HL-60 (cell line): ENCODE measurements at regions not wholly inside any gene's neighbourhood (a gene's known extent, or its start where the extent isn't known, plus 50 kb on each side); places are given as distances from the start of the nearest gene placed in this dataset.

ENCODE experiments used
- POLR2AphosphoS5 ChIP-seq: IDR thresholded peaks from 2 replicates; pipeline ENCODE4 v1.6.1; 2012; ENCODE audit warnings: low read depth
- TF ChIP-seq, protein P1 (sequence below): IDR thresholded peaks from one replicate; pipeline ENCODE4 v1.5.1; 2011; ENCODE audit warnings: low read length, control low read depth, inconsistent platforms; ENCODE audit not compliant: insufficient read depth

DNA sequence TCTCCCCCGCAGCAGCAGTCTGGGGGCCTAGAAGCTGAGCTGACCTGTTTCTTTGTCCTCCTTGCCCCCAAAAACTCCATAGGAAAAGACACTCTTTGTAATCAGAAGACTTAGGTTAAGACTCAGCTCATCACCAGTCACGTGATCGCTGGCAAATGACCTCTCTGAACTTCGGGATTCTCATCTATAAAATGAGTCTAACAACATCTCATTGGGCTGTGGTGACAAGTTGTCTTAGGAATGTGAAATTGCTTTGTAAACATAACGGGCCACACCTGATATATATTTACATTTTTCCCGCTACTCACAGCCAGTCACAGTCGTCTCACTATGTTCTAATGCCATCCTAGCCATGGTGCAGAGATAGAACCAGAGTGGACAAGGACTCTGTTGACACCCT lies 86.0 kb upstream of the LHX1 start:
- TF ChIP-seq, protein P1, sequence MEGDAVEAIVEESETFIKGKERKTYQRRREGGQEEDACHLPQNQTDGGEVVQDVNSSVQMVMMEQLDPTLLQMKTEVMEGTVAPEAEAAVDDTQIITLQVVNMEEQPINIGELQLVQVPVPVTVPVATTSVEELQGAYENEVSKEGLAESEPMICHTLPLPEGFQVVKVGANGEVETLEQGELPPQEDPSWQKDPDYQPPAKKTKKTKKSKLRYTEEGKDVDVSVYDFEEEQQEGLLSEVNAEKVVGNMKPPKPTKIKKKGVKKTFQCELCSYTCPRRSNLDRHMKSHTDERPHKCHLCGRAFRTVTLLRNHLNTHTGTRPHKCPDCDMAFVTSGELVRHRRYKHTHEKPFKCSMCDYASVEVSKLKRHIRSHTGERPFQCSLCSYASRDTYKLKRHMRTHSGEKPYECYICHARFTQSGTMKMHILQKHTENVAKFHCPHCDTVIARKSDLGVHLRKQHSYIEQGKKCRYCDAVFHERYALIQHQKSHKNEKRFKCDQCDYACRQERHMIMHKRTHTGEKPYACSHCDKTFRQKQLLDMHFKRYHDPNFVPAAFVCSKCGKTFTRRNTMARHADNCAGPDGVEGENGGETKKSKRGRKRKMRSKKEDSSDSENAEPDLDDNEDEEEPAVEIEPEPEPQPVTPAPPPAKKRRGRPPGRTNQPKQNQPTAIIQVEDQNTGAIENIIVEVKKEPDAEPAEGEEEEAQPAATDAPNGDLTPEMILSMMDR = no peak
- no peak for TF ChIP-seq POLR2AphosphoS5
